ENCODE measurements at regions not wholly inside any gene's neighbourhood (a gene's known extent, or its start where the extent isn't known, plus 50 kb on each side); places are given as distances from the start of the nearest gene placed in this dataset.

DNA sequence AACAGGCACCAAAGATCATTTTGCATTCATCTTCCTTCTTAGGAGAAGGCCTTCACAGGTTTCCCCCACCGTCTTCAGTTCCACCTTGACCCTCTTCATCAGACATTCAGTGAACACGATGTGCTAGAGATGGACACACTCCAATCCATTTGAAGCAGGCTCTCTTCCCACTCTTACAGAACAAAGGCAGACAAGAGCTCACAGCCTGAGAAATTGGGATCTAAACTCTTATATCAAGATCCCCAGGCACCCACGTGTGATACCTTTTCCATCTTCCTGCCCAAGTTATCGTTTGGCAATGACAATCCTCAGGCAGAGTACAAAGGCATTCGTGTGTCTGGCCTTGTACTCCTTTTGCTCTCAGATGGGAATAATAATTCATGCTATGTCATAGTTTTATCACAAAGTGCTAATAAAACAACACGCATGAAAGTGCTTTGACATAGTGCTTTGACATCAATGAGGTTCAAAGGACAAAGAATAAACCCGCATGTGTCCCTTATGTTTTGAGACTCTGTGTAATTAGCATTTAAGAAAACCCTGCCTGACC lies 369.3 kb upstream of the KLHL29 start:
- POLR2A ChIA-PET, result no interaction called here
- H3K27me3 Mint-ChIP-seq (ENCODE audit: low read depth), result 0 out of 2 replicates have a peak, but pooled peaks cover 3% of the 10 kb centered on the region
- ATAC-seq (no peak), DNase-seq (ENCODE audit: low spot score) (no peak)
- peaks cover 15% of the 10 kb centered on the region for H3K4me1 Mint-ChIP-seq
- H3K27ac Mint-ChIP-seq, result no peak overlapping the region
- H3K36me3 Mint-ChIP-seq, result no peaks in the 10 kb centered on the region
- TF ChIP-seq, protein P1, sequence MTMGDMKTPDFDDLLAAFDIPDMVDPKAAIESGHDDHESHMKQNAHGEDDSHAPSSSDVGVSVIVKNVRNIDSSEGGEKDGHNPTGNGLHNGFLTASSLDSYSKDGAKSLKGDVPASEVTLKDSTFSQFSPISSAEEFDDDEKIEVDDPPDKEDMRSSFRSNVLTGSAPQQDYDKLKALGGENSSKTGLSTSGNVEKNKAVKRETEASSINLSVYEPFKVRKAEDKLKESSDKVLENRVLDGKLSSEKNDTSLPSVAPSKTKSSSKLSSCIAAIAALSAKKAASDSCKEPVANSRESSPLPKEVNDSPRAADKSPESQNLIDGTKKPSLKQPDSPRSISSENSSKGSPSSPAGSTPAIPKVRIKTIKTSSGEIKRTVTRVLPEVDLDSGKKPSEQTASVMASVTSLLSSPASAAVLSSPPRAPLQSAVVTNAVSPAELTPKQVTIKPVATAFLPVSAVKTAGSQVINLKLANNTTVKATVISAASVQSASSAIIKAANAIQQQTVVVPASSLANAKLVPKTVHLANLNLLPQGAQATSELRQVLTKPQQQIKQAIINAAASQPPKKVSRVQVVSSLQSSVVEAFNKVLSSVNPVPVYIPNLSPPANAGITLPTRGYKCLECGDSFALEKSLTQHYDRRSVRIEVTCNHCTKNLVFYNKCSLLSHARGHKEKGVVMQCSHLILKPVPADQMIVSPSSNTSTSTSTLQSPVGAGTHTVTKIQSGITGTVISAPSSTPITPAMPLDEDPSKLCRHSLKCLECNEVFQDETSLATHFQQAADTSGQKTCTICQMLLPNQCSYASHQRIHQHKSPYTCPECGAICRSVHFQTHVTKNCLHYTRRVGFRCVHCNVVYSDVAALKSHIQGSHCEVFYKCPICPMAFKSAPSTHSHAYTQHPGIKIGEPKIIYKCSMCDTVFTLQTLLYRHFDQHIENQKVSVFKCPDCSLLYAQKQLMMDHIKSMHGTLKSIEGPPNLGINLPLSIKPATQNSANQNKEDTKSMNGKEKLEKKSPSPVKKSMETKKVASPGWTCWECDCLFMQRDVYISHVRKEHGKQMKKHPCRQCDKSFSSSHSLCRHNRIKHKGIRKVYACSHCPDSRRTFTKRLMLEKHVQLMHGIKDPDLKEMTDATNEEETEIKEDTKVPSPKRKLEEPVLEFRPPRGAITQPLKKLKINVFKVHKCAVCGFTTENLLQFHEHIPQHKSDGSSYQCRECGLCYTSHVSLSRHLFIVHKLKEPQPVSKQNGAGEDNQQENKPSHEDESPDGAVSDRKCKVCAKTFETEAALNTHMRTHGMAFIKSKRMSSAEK (CRISPR knock-in tag; IDR thresholded peaks at IDR 0.05; ENCODE audit: borderline replicate concordance), result no peak
- TF ChIP-seq EMX1 (CRISPR knock-in tag; IDR thresholded peaks at IDR 0.05), result no peak
- TF ChIP-seq, protein P2, sequence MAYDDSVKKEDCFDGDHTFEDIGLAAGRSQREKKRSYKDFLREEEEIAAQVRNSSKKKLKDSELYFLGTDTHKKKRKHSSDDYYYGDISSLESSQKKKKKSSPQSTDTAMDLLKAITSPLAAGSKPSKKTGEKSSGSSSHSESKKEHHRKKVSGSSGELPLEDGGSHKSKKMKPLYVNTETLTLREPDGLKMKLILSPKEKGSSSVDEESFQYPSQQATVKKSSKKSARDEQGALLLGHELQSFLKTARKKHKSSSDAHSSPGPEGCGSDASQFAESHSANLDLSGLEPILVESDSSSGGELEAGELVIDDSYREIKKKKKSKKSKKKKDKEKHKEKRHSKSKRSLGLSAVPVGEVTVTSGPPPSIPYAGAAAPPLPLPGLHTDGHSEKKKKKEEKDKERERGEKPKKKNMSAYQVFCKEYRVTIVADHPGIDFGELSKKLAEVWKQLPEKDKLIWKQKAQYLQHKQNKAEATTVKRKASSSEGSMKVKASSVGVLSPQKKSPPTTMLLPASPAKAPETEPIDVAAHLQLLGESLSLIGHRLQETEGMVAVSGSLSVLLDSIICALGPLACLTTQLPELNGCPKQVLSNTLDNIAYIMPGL (CRISPR knock-in tag; IDR thresholded peaks at IDR 0.05), result no peak
- TF ChIP-seq NFE2L1 (CRISPR knock-in tag; IDR thresholded peaks at IDR 0.05), result no peak
- TF ChIP-seq MYBL2 (CRISPR knock-in tag; IDR thresholded peaks at IDR 0.05), result no peak
- TF ChIP-seq RELA (CRISPR knock-in tag; IDR thresholded peaks at IDR 0.05; ENCODE audit: borderline replicate concordance), result no peak
- TF ChIP-seq, protein P3, sequence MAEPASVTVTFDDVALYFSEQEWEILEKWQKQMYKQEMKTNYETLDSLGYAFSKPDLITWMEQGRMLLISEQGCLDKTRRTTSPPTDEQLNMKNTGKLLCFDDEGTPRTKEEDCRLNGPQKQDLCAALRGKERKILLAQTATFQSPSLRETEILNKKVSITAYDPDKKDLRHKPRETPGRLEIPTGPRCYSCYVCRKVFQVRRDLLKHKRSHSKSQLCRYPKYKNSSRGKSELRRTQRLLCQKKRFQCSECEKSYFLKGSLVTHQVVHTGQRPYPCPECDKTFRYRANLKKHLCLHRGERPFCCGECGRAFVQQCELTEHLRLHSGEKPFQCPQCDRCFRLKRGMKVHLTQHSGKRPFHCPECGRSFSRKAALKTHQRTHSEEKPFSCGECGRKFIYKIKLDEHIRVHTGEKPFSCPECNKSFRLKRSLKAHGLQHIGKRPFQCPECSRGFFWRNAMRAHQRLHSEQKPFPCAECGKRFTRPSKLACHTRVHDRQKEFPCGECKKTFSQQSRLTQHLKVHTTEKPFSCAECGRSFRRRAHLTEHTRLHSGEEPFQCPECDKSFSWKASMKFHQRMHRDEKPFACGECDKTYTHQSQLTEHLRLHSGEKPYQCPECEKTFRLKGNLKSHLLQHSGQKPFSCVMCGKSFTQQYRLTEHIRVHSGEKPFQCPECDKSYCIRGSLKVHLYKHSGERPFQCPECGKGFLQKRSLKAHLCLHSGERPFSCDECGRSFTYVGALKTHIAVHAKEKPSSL (CRISPR knock-in tag; conservative IDR thresholded peaks at IDR 0.05), result no peak
- no peak for TF ChIP-seq ZNF121 (CRISPR knock-in tag; IDR thresholded peaks at IDR 0.05)
- no peak for TF ChIP-seq GTF2I (CRISPR knock-in tag; conservative IDR thresholded peaks at IDR 0.05)
- TF ChIP-seq NFATC4 (CRISPR knock-in tag; IDR thresholded peaks at IDR 0.05), result no peak
- TF ChIP-seq NFYB (CRISPR knock-in tag; conservative IDR thresholded peaks at IDR 0.05; ENCODE audit: low read depth), result no peak
- TF ChIP-seq CBFB (CRISPR knock-in tag; IDR thresholded peaks at IDR 0.05; ENCODE audit: low read depth), result no peak
- no peak for TF ChIP-seq ELF4 (CRISPR knock-in tag; IDR thresholded peaks at IDR 0.05; ENCODE audit: low read depth)
- TF ChIP-seq, protein P4, sequence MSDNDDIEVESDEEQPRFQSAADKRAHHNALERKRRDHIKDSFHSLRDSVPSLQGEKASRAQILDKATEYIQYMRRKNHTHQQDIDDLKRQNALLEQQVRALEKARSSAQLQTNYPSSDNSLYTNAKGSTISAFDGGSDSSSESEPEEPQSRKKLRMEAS (CRISPR knock-in tag; IDR thresholded peaks at IDR 0.05), result no peak
- TF ChIP-seq, protein P5, sequence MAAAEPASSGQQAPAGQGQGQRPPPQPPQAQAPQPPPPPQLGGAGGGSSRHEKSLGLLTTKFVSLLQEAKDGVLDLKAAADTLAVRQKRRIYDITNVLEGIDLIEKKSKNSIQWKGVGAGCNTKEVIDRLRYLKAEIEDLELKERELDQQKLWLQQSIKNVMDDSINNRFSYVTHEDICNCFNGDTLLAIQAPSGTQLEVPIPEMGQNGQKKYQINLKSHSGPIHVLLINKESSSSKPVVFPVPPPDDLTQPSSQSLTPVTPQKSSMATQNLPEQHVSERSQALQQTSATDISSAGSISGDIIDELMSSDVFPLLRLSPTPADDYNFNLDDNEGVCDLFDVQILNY (CRISPR knock-in tag; IDR thresholded peaks at IDR 0.05), result no peak
- TF ChIP-seq, protein P6, sequence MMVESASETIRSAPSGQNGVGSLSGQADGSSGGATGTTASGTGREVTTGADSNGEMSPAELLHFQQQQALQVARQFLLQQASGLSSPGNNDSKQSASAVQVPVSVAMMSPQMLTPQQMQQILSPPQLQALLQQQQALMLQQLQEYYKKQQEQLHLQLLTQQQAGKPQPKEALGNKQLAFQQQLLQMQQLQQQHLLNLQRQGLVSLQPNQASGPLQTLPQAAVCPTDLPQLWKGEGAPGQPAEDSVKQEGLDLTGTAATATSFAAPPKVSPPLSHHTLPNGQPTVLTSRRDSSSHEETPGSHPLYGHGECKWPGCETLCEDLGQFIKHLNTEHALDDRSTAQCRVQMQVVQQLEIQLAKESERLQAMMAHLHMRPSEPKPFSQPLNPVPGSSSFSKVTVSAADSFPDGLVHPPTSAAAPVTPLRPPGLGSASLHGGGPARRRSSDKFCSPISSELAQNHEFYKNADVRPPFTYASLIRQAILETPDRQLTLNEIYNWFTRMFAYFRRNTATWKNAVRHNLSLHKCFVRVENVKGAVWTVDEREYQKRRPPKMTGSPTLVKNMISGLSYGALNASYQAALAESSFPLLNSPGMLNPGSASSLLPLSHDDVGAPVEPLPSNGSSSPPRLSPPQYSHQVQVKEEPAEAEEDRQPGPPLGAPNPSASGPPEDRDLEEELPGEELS (CRISPR knock-in tag; IDR thresholded peaks at IDR 0.05), result no peak
- TF ChIP-seq, protein P7, sequence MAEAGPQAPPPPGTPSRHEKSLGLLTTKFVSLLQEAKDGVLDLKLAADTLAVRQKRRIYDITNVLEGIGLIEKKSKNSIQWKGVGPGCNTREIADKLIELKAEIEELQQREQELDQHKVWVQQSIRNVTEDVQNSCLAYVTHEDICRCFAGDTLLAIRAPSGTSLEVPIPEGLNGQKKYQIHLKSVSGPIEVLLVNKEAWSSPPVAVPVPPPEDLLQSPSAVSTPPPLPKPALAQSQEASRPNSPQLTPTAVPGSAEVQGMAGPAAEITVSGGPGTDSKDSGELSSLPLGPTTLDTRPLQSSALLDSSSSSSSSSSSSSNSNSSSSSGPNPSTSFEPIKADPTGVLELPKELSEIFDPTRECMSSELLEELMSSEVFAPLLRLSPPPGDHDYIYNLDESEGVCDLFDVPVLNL (CRISPR knock-in tag; IDR thresholded peaks at IDR 0.05; ENCODE audit: borderline replicate concordance, low read depth), result no peak
- TF ChIP-seq, protein P8, sequence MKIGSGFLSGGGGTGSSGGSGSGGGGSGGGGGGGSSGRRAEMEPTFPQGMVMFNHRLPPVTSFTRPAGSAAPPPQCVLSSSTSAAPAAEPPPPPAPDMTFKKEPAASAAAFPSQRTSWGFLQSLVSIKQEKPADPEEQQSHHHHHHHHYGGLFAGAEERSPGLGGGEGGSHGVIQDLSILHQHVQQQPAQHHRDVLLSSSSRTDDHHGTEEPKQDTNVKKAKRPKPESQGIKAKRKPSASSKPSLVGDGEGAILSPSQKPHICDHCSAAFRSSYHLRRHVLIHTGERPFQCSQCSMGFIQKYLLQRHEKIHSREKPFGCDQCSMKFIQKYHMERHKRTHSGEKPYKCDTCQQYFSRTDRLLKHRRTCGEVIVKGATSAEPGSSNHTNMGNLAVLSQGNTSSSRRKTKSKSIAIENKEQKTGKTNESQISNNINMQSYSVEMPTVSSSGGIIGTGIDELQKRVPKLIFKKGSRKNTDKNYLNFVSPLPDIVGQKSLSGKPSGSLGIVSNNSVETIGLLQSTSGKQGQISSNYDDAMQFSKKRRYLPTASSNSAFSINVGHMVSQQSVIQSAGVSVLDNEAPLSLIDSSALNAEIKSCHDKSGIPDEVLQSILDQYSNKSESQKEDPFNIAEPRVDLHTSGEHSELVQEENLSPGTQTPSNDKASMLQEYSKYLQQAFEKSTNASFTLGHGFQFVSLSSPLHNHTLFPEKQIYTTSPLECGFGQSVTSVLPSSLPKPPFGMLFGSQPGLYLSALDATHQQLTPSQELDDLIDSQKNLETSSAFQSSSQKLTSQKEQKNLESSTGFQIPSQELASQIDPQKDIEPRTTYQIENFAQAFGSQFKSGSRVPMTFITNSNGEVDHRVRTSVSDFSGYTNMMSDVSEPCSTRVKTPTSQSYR (CRISPR knock-in tag; IDR thresholded peaks at IDR 0.05), result no peak
- TF ChIP-seq, protein P9, sequence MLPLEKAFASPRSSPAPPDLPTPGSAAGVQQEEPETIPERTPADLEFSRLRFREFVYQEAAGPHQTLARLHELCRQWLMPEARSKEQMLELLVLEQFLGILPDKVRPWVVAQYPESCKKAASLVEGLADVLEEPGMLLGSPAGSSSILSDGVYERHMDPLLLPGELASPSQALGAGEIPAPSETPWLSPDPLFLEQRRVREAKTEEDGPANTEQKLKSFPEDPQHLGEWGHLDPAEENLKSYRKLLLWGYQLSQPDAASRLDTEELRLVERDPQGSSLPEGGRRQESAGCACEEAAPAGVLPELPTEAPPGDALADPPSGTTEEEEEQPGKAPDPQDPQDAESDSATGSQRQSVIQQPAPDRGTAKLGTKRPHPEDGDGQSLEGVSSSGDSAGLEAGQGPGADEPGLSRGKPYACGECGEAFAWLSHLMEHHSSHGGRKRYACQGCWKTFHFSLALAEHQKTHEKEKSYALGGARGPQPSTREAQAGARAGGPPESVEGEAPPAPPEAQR (CRISPR knock-in tag; IDR thresholded peaks at IDR 0.05), result no peak
- CTCF ChIA-PET, result no interaction called here
- no peaks in the 10 kb centered on the region for H3K9me3 Mint-ChIP-seq
- H3K4me3 Mint-ChIP-seq, result no peak overlapping the region

All from WTC11 (cell line).